Psoas muscle (tissue), 7 donors: ENCODE measurements at regions not wholly inside any gene's neighbourhood (a gene's known extent, or its start where the extent isn't known, plus 50 kb on each side); places are given as distances from the start of the nearest gene placed in this dataset.

Experiments used
- ATAC-seq, 4 donors: fragments of 200-7000 bp; cut with Tn5 transposase; one replicate each; pipeline ENCODE4 v1.9.1; 2020; ENCODE audit warnings: moderate library complexity in 3 of 4, mild to moderate bottlenecking in 2 of 4
- DNase-seq, 2 donors: peaks; one replicate each; pipeline ENCODE4 v3.0.0-alpha.2; 2020
- H3K27ac ChIP-seq: fragments of 200-600 bp; one replicate; pipeline ENCODE4 v1.8.0; 2022
- H3K27me3 ChIP-seq, 3 donors: fragments of 200-600 bp in 1 of 3; one replicate each; pipeline versions ENCODE4 v1.6.1 to v1.8.0; 2013 to 2022; ENCODE audit warnings: low read length in 2 of 3, mild to moderate bottlenecking in 2 of 3, moderate library complexity in 1 of 3; ENCODE audit not compliant: insufficient read depth in 3 of 3
- H3K36me3 ChIP-seq, 2 donors: fragments of 200-600 bp in 1 of 2; one replicate each; pipeline versions ENCODE4 v1.6.1 to v1.8.0; 2013 to 2022; ENCODE audit warnings: low read depth in 1 of 2, mild to moderate bottlenecking in 1 of 2, moderate library complexity in 1 of 2; ENCODE audit not compliant: insufficient read depth in 1 of 2
- H3K4me1 ChIP-seq: fragments of 200-600 bp; one replicate; pipeline ENCODE4 v1.8.0; 2022
- H3K4me3 ChIP-seq: fragments of 200-600 bp; one replicate; pipeline ENCODE4 v1.8.0; 2022; ENCODE audit warnings: mild to moderate bottlenecking
- H3K9me3 ChIP-seq: fragments of 200-600 bp; one replicate; pipeline ENCODE4 v1.8.0; 2022
- WGBS, 3 donors: extraction: QIAGEN DNeasy Blood & Tissue Kit; methylation state at CpG; one replicate each; pipeline versions ENCODE4 v1.1.6 to v1.1.7; 2013; 5-methylcytosine and 5-hydroxymethylcytosine counted together
- intact Hi-C, 2 donors: fragments of 100-400 bp; cut with DNase I; formaldehyde crosslinking; loops; one replicate each; pipeline versions ENCODE4 v1.11.0 to v1.14.2; 2022
- TF ChIP-seq, protein P1 (sequence below): fragments of 200-600 bp; IDR thresholded peaks from one replicate; pipeline ENCODE4 v1.8.0; 2022; ENCODE audit warnings: antibody characterized with exemption
- donor health status: healthy with polysubstance abuse.
- donor health status: DM: no; HTN: no; CAD: no; lungs with moderate emphysema.
- donor health status: Bipolar disorder and iron deficiency.
- donor health status: healthy.
- donor health status: DM: yes; HTN: yes; CAD: no.
- donor health status: DM: no; HTN: no; CAD: no.
- donor health status: DM: yes; HTN: yes; CAD: no.

DNA sequence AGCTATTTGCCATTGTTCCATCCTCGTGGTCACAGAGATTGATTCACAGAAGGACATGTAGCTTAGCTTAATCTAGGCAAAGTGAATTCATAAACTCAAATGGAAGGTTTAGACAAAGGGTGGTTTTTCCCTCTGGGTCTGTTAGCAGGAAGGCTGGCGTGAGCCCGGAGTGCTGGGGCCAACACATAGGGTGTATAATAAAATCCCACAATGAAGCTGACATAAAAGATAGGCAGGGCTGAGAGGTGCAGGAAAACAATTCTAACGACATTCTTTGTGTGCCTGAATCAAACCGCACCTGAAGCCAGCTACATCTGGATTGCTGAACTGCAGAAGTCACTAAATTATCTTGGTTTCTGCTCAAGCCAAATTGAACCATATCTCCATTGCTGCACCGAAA, 173.9 kb downstream of the MAF start:
- no peak overlapping the region for H3K4me3 ChIP-seq
- no peaks in the 10 kb centered on the region for H3K36me3 ChIP-seq
- H3K27me3 ChIP-seq: no peaks in the 10 kb centered on the region
- 89 to 94% (median 92%) methylated on average over 6 of the region's 6 CpGs for WGBS, 3 donors
- DNase-seq (no peak), ATAC-seq (no peak)
- H3K27ac ChIP-seq: no peak overlapping the region
- intact Hi-C loops: no loop called here
- H3K9me3 ChIP-seq: no peaks in the 10 kb centered on the region
- peaks cover 8% of the 10 kb centered on the region for H3K4me1 ChIP-seq
- TF ChIP-seq, protein P1, sequence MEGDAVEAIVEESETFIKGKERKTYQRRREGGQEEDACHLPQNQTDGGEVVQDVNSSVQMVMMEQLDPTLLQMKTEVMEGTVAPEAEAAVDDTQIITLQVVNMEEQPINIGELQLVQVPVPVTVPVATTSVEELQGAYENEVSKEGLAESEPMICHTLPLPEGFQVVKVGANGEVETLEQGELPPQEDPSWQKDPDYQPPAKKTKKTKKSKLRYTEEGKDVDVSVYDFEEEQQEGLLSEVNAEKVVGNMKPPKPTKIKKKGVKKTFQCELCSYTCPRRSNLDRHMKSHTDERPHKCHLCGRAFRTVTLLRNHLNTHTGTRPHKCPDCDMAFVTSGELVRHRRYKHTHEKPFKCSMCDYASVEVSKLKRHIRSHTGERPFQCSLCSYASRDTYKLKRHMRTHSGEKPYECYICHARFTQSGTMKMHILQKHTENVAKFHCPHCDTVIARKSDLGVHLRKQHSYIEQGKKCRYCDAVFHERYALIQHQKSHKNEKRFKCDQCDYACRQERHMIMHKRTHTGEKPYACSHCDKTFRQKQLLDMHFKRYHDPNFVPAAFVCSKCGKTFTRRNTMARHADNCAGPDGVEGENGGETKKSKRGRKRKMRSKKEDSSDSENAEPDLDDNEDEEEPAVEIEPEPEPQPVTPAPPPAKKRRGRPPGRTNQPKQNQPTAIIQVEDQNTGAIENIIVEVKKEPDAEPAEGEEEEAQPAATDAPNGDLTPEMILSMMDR: no peak

DNA sequence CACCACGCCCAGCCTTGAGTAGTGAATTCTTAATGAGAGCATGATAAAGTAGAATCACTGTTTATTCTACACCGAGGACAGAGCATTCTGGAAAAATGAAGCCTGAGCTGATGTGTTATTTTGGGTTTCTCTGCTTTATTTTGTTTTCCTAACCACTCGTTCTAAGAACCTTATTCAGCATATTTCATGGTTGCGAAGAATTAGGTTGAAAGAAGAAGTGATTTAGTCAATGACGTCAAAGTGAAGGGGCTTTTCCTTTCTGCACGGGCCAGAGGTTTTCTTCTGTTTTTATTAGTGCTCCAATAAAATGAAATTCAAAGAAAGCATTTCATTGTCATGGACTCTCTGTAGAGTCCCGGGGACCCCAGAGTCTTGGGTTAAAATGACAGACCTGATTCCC, 178.5 kb downstream of the MAF start:
- Histone ChIP-seq H3K4me3 (no peak overlapping the region), H3K36me3 (no peaks in the 10 kb centered on the region), H3K4me1 (no peaks in the 10 kb centered on the region), H3K27me3 (no peaks in the 10 kb centered on the region), H3K27ac (no peak overlapping the region), H3K9me3 (no peaks in the 10 kb centered on the region)
- WGBS, 3 donors: 86 to 93% (median 93%) methylated on average over 7 of the region's 7 CpGs
- TF ChIP-seq, protein P1: no peak
- no peak for DNase-seq
- no peak for ATAC-seq
- intact Hi-C loops: no loop called here

DNA sequence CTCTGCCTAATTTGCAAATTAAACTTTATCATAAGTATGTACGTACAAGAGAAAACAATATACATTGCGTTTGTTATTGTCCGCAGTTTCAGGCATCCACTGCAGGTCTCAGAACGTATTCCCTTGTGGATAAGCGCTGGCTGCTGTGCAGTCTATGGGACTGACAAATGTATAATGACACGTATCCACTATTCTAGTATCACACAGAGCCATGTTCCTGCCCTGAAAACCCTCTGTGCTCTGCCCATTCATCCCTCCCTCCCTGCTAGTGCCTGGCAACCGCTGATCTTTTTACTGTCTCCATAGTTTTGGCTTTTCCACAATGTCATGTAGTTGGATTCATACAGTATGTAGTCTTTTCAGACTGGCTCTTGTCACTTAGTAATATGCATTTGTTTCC, 179.4 kb downstream of the MAF start:
- Histone ChIP-seq H3K9me3 (no peaks in the 10 kb centered on the region), H3K27ac (no peak overlapping the region), H3K4me3 (no peak overlapping the region), H3K4me1 (no peaks in the 10 kb centered on the region), H3K36me3 (no peaks in the 10 kb centered on the region), H3K27me3 (no peaks in the 10 kb centered on the region)
- ATAC-seq (no peak), DNase-seq (no peak)
- intact Hi-C loops: no loop called here
- TF ChIP-seq, protein P1: no peak
- WGBS, 3 donors: 86 to 96% (median 94%) methylated on average over 7 of the region's 7 CpGs

DNA sequence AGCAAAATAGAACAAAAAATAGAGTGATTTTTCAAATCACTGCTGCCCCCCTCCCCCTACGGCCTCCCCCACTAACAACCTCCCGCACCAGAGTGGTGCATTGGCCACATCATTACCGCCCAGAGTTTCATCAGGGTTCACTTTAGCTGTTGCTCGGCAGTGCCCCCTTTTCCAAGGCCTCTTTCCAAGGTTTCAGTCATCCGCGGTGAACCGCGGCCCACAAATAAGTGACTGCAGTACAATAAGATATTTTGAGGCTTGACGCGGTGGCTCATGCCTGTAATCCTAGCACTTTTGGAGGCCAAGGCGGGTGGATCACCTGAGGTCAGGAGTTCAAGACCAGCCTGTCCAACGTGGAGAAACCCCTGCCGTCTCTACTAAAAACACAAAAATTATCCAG, 180.0 kb downstream of the MAF start:
- no peaks in the 10 kb centered on the region for H3K36me3 ChIP-seq
- H3K27me3 ChIP-seq: no peaks in the 10 kb centered on the region
- H3K4me1 ChIP-seq: no peaks in the 10 kb centered on the region
- ATAC-seq: no peak
- WGBS, 3 donors: 92 to 97% (median 93%) methylated on average over 13 of the region's 13 CpGs
- TF ChIP-seq, protein P1: no peak
- no peak for DNase-seq
- intact Hi-C loops: no loop called here
- H3K9me3 ChIP-seq: no peaks in the 10 kb centered on the region
- H3K27ac ChIP-seq: no peak overlapping the region
- no peak overlapping the region for H3K4me3 ChIP-seq

DNA sequence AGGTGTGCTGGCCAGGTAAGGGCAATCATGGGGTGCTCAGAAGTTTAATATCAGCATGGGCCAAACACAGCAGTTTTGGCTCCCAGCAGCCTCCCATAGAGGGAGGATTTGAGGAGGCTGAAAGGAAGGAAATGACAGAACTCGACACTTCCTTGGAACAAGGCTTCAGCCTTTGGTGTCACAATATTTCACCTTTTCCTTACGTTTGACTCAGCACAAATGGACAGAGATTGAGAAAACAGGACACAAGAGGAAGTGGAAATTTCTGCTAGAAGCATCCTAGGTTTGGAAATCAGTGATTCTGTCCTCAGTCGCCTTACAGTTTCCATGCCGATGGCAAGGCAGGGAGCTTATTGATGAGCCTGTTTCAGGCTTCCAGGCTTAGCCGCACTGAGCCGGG, 181.4 kb downstream of the MAF start:
- H3K27me3 ChIP-seq: no peaks in the 10 kb centered on the region
- ATAC-seq: no peak
- H3K27ac ChIP-seq: no peak overlapping the region

More for the DNA sequence above, 181.4 kb downstream of the MAF start:
- no peaks in the 10 kb centered on the region for H3K36me3 ChIP-seq
- 80 to 91% (median 83%) methylated on average over 6 of the region's 6 CpGs for WGBS, 3 donors
- DNase-seq: no peak
- TF ChIP-seq, protein P1: no peak
- H3K4me3 ChIP-seq: no peak overlapping the region
- intact Hi-C loops: no loop called here
- no peaks in the 10 kb centered on the region for H3K4me1 ChIP-seq
- H3K9me3 ChIP-seq: no peaks in the 10 kb centered on the region
